ENCODE measurements at regions not wholly inside any gene's neighbourhood (a gene's known extent, or its start where the extent isn't known, plus 50 kb on each side); places are given as distances from the start of the nearest gene placed in this dataset.
"Not testable (repeated sequence)": the region's sequence is repeated elsewhere in the genome, so short reads cannot be mapped to it uniquely, and the experiment has no call there.

GRCh38 chr5:135739383-135739981, 95.0 kb upstream of the SLC25A48 start:
- ATAC-seq (no peak), DNase-seq (no peak)
- intact Hi-C loops (cut with DNase I, micrococcal nuclease) = no loop called here
- H3K9me3 ChIP-seq = no peaks in the 10 kb centered on the region
- TF ChIP-seq CTCF (IDR thresholded peaks at IDR 0.05) = no peak
- H3K4me3 ChIP-seq = no peak overlapping the region
- H3K36me3 ChIP-seq (ENCODE audit: low read depth) = no peaks in the 10 kb centered on the region
- no peaks in the 10 kb centered on the region for H3K4me1 ChIP-seq (ENCODE audit: low read depth)

GRCh38 chr5:135738564-135738875, 95.9 kb upstream of the SLC25A48 start:
- ATAC-seq = no peak
- Histone ChIP-seq H3K9me3 (no peaks in the 10 kb centered on the region), H3K4me3 (no peak overlapping the region), H3K4me1 (ENCODE audit: low read depth) (no peaks in the 10 kb centered on the region), H3K36me3 (ENCODE audit: low read depth) (no peaks in the 10 kb centered on the region)
- intact Hi-C loops (cut with DNase I, micrococcal nuclease) = no loop called here
- TF ChIP-seq CTCF (IDR thresholded peaks at IDR 0.05) = no peak
- no peak for DNase-seq

GRCh38 chr5:135737701-135738563, 96.5 kb upstream of the SLC25A48 start:
- intact Hi-C loops (cut with DNase I, micrococcal nuclease) = no loop called here
- ATAC-seq = no peak

GRCh38 chr5:135736952-135737351, 97.5 kb upstream of the SLC25A48 start:
- H3K36me3 ChIP-seq (ENCODE audit: low read depth); H3K4me1 ChIP-seq (ENCODE audit: low read depth); intact Hi-C loops (cut with DNase I, micrococcal nuclease); H3K9me3 ChIP-seq; ATAC-seq; DNase-seq; H3K4me3 ChIP-seq: not testable (repeated sequence)

More at GRCh38 chr5:135737701-135738563, 96.5 kb upstream of the SLC25A48 start:
- no peak for DNase-seq
- no peaks in the 10 kb centered on the region for H3K36me3 ChIP-seq (ENCODE audit: low read depth)
- H3K4me3 ChIP-seq = no peak overlapping the region
- H3K9me3 ChIP-seq = no peaks in the 10 kb centered on the region
- TF ChIP-seq CTCF (IDR thresholded peaks at IDR 0.05) = no peak
- no peaks in the 10 kb centered on the region for H3K4me1 ChIP-seq (ENCODE audit: low read depth)

- no peaks in the 10 kb centered on the region for H3K4me1 ChIP-seq (ENCODE audit: low read depth)
- DNase-seq (no peak), ATAC-seq (no peak)
- no peaks in the 10 kb centered on the region for H3K9me3 ChIP-seq
- no peak for TF ChIP-seq CTCF (IDR thresholded peaks at IDR 0.05)
- no peaks in the 10 kb centered on the region for H3K36me3 ChIP-seq (ENCODE audit: low read depth)
- intact Hi-C loops (cut with DNase I, micrococcal nuclease) = no loop called here
- H3K4me3 ChIP-seq = no peak overlapping the region
These were observed 98.6 kb upstream of the SLC25A48 start for GRCh38 chr5:135735831-135736230.

GRCh38 chr5:135734956-135735355, 99.5 kb upstream of the SLC25A48 start:
- H3K4me1 ChIP-seq (ENCODE audit: low read depth); ATAC-seq; DNase-seq; H3K4me3 ChIP-seq; intact Hi-C loops (cut with DNase I, micrococcal nuclease); H3K9me3 ChIP-seq; H3K36me3 ChIP-seq (ENCODE audit: low read depth): not testable (repeated sequence)

GRCh38 chr5:135731034-135731433, 103.4 kb upstream of the SLC25A48 start:
- intact Hi-C loops (cut with DNase I, micrococcal nuclease); H3K9me3 ChIP-seq; ATAC-seq; H3K4me1 ChIP-seq (ENCODE audit: low read depth); H3K4me3 ChIP-seq; DNase-seq; H3K36me3 ChIP-seq (ENCODE audit: low read depth): not testable (repeated sequence)

- H3K9me3 ChIP-seq; intact Hi-C loops (cut with DNase I, micrococcal nuclease); H3K4me1 ChIP-seq (ENCODE audit: low read depth); H3K4me3 ChIP-seq; DNase-seq; ATAC-seq; H3K36me3 ChIP-seq (ENCODE audit: low read depth): not testable (repeated sequence)
These were observed 104.3 kb upstream of the SLC25A48 start for GRCh38 chr5:135730161-135730560.
